PC-3 (cell line): ENCODE measurements at regions not wholly inside any gene's neighbourhood (a gene's known extent, or its start where the extent isn't known, plus 50 kb on each side); places are given as distances from the start of the nearest gene placed in this dataset.

Experiments
- EZH2 ChIP-seq: fragments of 300-600 bp; sonication (generic); IDR thresholded peaks from one replicate; pipeline ENCODE4 v1.6.1; 2017; ENCODE audit warnings: antibody characterized with exemption, mild to moderate bottlenecking, low read length; ENCODE audit not compliant: unreplicated experiment
- EZH2phosphoT487 ChIP-seq: fragments of 300-600 bp; sonication (generic); IDR thresholded peaks from 2 replicates; pipeline ENCODE4 v1.6.1; 2018; ENCODE audit warnings: mild to moderate bottlenecking, antibody characterized with exemption, low read length, borderline replicate concordance
- TF ChIP-seq, protein P1 (sequence below): fragments of 300-600 bp; sonication (generic); conservative IDR thresholded peaks from 2 replicates; pipeline ENCODE4 v1.5.1; 2017; ENCODE audit warnings: antibody characterized with exemption, low read depth, mild to moderate bottlenecking, low read length

DNA sequence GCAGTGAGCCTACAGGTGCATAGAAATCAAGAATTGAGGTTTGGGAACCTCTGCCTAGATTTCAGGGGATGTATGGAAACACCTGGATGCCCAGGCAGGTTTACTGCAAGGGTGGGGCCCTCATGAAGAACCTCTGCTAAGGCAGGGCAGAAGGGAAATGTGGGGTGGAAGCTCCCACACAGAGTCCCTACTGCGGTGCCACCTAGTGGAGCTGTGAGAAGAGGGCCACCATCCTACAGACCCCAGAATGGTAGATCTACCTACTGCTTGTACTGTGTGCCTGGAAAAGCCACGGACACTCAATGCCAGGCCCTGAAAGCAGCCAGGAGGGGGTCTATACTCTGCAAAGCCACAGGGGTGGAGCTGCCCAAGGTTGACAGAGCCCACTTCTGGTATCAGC is 533.5 kb downstream of the GPAM start:
- TF ChIP-seq, protein P1, sequence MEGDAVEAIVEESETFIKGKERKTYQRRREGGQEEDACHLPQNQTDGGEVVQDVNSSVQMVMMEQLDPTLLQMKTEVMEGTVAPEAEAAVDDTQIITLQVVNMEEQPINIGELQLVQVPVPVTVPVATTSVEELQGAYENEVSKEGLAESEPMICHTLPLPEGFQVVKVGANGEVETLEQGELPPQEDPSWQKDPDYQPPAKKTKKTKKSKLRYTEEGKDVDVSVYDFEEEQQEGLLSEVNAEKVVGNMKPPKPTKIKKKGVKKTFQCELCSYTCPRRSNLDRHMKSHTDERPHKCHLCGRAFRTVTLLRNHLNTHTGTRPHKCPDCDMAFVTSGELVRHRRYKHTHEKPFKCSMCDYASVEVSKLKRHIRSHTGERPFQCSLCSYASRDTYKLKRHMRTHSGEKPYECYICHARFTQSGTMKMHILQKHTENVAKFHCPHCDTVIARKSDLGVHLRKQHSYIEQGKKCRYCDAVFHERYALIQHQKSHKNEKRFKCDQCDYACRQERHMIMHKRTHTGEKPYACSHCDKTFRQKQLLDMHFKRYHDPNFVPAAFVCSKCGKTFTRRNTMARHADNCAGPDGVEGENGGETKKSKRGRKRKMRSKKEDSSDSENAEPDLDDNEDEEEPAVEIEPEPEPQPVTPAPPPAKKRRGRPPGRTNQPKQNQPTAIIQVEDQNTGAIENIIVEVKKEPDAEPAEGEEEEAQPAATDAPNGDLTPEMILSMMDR: no peak
- TF ChIP-seq EZH2phosphoT487: no peak
- TF ChIP-seq EZH2: no peak
